H9 (cell line): ENCODE measurements at regions not wholly inside any gene's neighbourhood (a gene's known extent, or its start where the extent isn't known, plus 50 kb on each side); places are given as distances from the start of the nearest gene placed in this dataset.

Experiments used
- DNase-seq: peaks from one replicate; pipeline ENCODE4 v3.0.0-alpha.2; 2017
- H2AFZ ChIP-seq: one replicate; pipeline ENCODE4 v1.6.1; 2013; ENCODE audit warnings: mild to moderate bottlenecking, low read length, control low read depth, moderate library complexity
- H2AK5ac ChIP-seq: 2 replicates; pipeline ENCODE4 v1.6.1; 2013; ENCODE audit warnings: low read length, control low read depth, mixed read lengths; ENCODE audit not compliant: insufficient read length
- H2BK120ac ChIP-seq: one replicate; pipeline ENCODE4 v1.6.1; 2013; ENCODE audit warnings: low read depth, mild to moderate bottlenecking, low read length, control low read depth, inconsistent platforms; ENCODE audit not compliant: poor library complexity, severe bottlenecking
- H2BK12ac ChIP-seq: 2 replicates; pipeline ENCODE4 v1.6.1; 2013; ENCODE audit warnings: low read length, control low read depth, mixed read lengths, low read depth; ENCODE audit not compliant: insufficient read length
- H2BK15ac ChIP-seq: 2 replicates; pipeline ENCODE4 v1.6.1; 2013; ENCODE audit warnings: low read depth, low read length, control low read depth
- H2BK20ac ChIP-seq: one replicate; pipeline ENCODE4 v1.6.1; 2013; ENCODE audit warnings: low read depth, mild to moderate bottlenecking, low read length, control low read depth, inconsistent platforms; ENCODE audit not compliant: poor library complexity, severe bottlenecking
- H2BK5ac ChIP-seq: 2 replicates; pipeline ENCODE4 v1.6.1; 2013; ENCODE audit warnings: low read length, control low read depth, mixed read lengths; ENCODE audit not compliant: insufficient read length
- H3K14ac ChIP-seq: 2 replicates; pipeline ENCODE4 v1.6.1; 2013; ENCODE audit warnings: low read length, control low read depth; ENCODE audit not compliant: insufficient read depth
- H3K18ac ChIP-seq: 2 replicates; pipeline ENCODE4 v1.6.1; 2013; ENCODE audit warnings: low read depth, mild to moderate bottlenecking, mixed read lengths, low read length, control low read depth; ENCODE audit not compliant: insufficient read length
- H3K23ac ChIP-seq: 2 replicates; pipeline ENCODE4 v1.6.1; 2013; ENCODE audit warnings: low read length, control low read depth, mixed read lengths, low read depth; ENCODE audit not compliant: insufficient read length
- H3K23me2 ChIP-seq: 2 replicates; pipeline ENCODE4 v1.6.1; 2013; ENCODE audit warnings: low read depth, mild to moderate bottlenecking, mixed read lengths, low read length, control low read depth; ENCODE audit not compliant: insufficient read length, poor library complexity, severe bottlenecking
- H3K27ac ChIP-seq: 2 replicates; pipeline ENCODE4 v1.5.1; 2013; ENCODE audit warnings: low read length, control low read depth, mixed read lengths, low read depth; ENCODE audit not compliant: insufficient read length
- H3K27me3 ChIP-seq: 2 replicates; pipeline ENCODE4 v1.6.1; 2013; ENCODE audit warnings: low read length, control low read depth, inconsistent platforms; ENCODE audit not compliant: insufficient read depth
- H3K4ac ChIP-seq: 2 replicates; pipeline ENCODE4 v1.6.1; 2013; ENCODE audit warnings: low read depth, mild to moderate bottlenecking, control low read depth, inconsistent platforms, low read length, moderate library complexity
- H3K4me1 ChIP-seq: 2 replicates; pipeline ENCODE4 v1.6.1; 2013; ENCODE audit warnings: low read length, control low read depth, inconsistent platforms; ENCODE audit not compliant: insufficient read depth
- H3K4me2 ChIP-seq: 2 replicates; pipeline ENCODE4 v1.6.1; 2013; ENCODE audit warnings: low read length, control low read depth, mixed read lengths; ENCODE audit not compliant: insufficient read length, insufficient read depth
- H3K56ac ChIP-seq: 2 replicates; pipeline ENCODE4 v1.6.1; 2013; ENCODE audit warnings: low read depth, mild to moderate bottlenecking, mixed read lengths, low read length, control low read depth; ENCODE audit not compliant: insufficient read length
- H3K79me1 ChIP-seq: 2 replicates; pipeline ENCODE4 v1.6.1; 2013; ENCODE audit warnings: low read depth, mild to moderate bottlenecking, moderate library complexity, low read length, control low read depth, inconsistent platforms; ENCODE audit not compliant: insufficient read depth, poor library complexity, severe bottlenecking
- H3K79me2 ChIP-seq: 2 replicates; pipeline ENCODE4 v1.6.1; 2013; ENCODE audit warnings: low read length, control low read depth, inconsistent platforms; ENCODE audit not compliant: insufficient read depth
- H3K9ac ChIP-seq: 2 replicates; pipeline ENCODE4 v1.6.1; 2013; ENCODE audit warnings: low read length, control low read depth, mixed read lengths; ENCODE audit not compliant: insufficient read length; ENCODE audit errors: extremely low read depth
- H3K9me3 ChIP-seq: one replicate; pipeline ENCODE4 v1.6.1; 2013; ENCODE audit warnings: low read depth, low read length, inconsistent platforms; ENCODE audit not compliant: control insufficient read depth
- H3T11ph ChIP-seq: one replicate; pipeline ENCODE4 v1.6.1; 2013; ENCODE audit warnings: mild to moderate bottlenecking, low read length, control low read depth, inconsistent platforms
- H4K20me1 ChIP-seq: one replicate; pipeline ENCODE4 v1.6.1; 2013; ENCODE audit not compliant: control insufficient read depth, insufficient read length, insufficient read depth
- H4K5ac ChIP-seq: 2 replicates; pipeline ENCODE4 v1.6.1; 2013; ENCODE audit warnings: low read depth, mild to moderate bottlenecking, mixed read lengths, low read length, control low read depth; ENCODE audit not compliant: insufficient read length
- H4K8ac ChIP-seq: replicated peaks from 2 replicates; pipeline ENCODE4 v1.6.1; 2013; ENCODE audit warnings: low read length, control low read depth, mixed read lengths, low read depth; ENCODE audit not compliant: insufficient read length
- H4K91ac ChIP-seq: 2 replicates; pipeline ENCODE4 v1.6.1; 2013; ENCODE audit warnings: low read depth, mild to moderate bottlenecking, moderate library complexity, mixed read lengths, low read length, control low read depth; ENCODE audit not compliant: insufficient read length
- H3K27ac Mint-ChIP-seq, 3 experiments: 2 replicates in 2 of 3; 3 replicates in 1 of 3; pipeline ENCODE4 v1.8.0; 2020 to 2021; ENCODE audit warnings: mixed read lengths in 3 of 3, mild to moderate bottlenecking in 1 of 3, moderate library complexity in 1 of 3
- H3K27me3 Mint-ChIP-seq: 2 replicates; pipeline ENCODE4 v1.8.0; 2021; ENCODE audit warnings: low read depth, mild to moderate bottlenecking, moderate library complexity, mixed read lengths
- H3K36me3 Mint-ChIP-seq, 3 experiments: 2 replicates in 2 of 3; 3 replicates in 1 of 3; pipeline ENCODE4 v1.8.0; 2020 to 2021; ENCODE audit warnings: low read depth in 3 of 3, mixed read lengths in 3 of 3; ENCODE audit not compliant: insufficient read depth in 1 of 3
- H3K4me1 Mint-ChIP-seq, 2 experiments: 2 replicates each; pipeline ENCODE4 v1.8.0; 2020; ENCODE audit warnings: mixed read lengths in 2 of 2
- H3K4me3 Mint-ChIP-seq, 2 experiments: 2 replicates in 1 of 2; 3 replicates in 1 of 2; pipeline ENCODE4 v1.8.0; 2020 to 2021; ENCODE audit warnings: mild to moderate bottlenecking in 2 of 2, mixed read lengths in 2 of 2, moderate library complexity in 1 of 2
- H3K9me3 Mint-ChIP-seq, 2 experiments: 2 replicates in 1 of 2; 3 replicates in 1 of 2; pipeline ENCODE4 v1.8.0; 2020; ENCODE audit warnings: mild to moderate bottlenecking in 2 of 2, mixed read lengths in 2 of 2, moderate library complexity in 1 of 2
- CTCF ChIP-seq: fragments of 200-600 bp; sonication (generic); conservative IDR thresholded peaks from 3 replicates; pipeline ENCODE4 v1.8.0; 2021; ENCODE audit warnings: antibody characterized with exemption, mild to moderate bottlenecking
- WGBS: extraction: QIAGEN DNeasy Blood & Tissue Kit; methylation state at CpG from one replicate; pipeline ENCODE4 v1.1.7; 2013; ENCODE audit warnings: missing lambda C conversion rate, low lambda C conversion rate, mixed read lengths; ENCODE audit not compliant: insufficient read length; ENCODE audit errors: extremely low coverage; 5-methylcytosine and 5-hydroxymethylcytosine counted together

- Mint-ChIP-seq H3K9me3 (peaks cover 2 to 57% of the 10 kb centered on the region in 2 experiments; a peak in 4 of 5 replicates), H3K27me3 (peaks cover 15% of the 10 kb centered on the region)
These were observed 854.1 kb downstream of the TBC1D22A start for GRCh38 chr22:47616396-47617020.

More at GRCh38 chr22:47616396-47617020, 854.1 kb downstream of the TBC1D22A start:
- Histone ChIP-seq H3K9me3 (no peaks in the 10 kb centered on the region), H2AFZ (no peak overlapping the region), H2BK5ac (no peak overlapping the region), H2BK20ac (no peak overlapping the region), H3K18ac (no peak overlapping the region), H3K14ac (no peak overlapping the region), H3K79me2 (no peaks in the 10 kb centered on the region), H3K23me2 (no peaks in the 10 kb centered on the region), H3K79me1 (no peaks in the 10 kb centered on the region), H2BK120ac (no peak overlapping the region), H2BK15ac (no peak overlapping the region), H3K56ac (no peak overlapping the region), H2BK12ac (no peak overlapping the region), H3K27me3 (no peaks in the 10 kb centered on the region), H2AK5ac (no peak overlapping the region), H3K4me2 (no peak overlapping the region), H4K5ac (no peak overlapping the region), H3K4ac (no peak overlapping the region), H4K8ac (no peak overlapping the region), H3K23ac (no peak overlapping the region), H3K9ac (no peak overlapping the region), H4K91ac (no peak overlapping the region), H4K20me1 (no peaks in the 10 kb centered on the region), H3T11ph (no peak overlapping the region), H3K27ac (no peak overlapping the region), H3K4me1 (no peaks in the 10 kb centered on the region)
- Mint-ChIP-seq H3K27ac (no peak overlapping the region), H3K4me1 (no peaks in the 10 kb centered on the region), H3K36me3 (no peaks in the 10 kb centered on the region), H3K4me3 (no peak overlapping the region)
- peak; percentile 14 for DNase-seq
- TF ChIP-seq CTCF = no peak
- no CpG with 5 or more reads among the region's 11 CpGs for WGBS
